HG02678 (cell line): ENCODE measurements at regions not wholly inside any gene's neighbourhood (a gene's known extent, or its start where the extent isn't known, plus 50 kb on each side); places are given as distances from the start of the nearest gene placed in this dataset.
"Not testable (repeated sequence)": the region's sequence is repeated elsewhere in the genome, so short reads cannot be mapped to it uniquely, and the experiment has no call there.

Experiments
- ATAC-seq: cut with Tn5 transposase; IDR thresholded peaks from one replicate; pipeline ENCODE4 v1.9.1; 2021; ENCODE audit warnings: mild to moderate bottlenecking, moderate library complexity; ENCODE audit not compliant: unreplicated experiment

DNA sequence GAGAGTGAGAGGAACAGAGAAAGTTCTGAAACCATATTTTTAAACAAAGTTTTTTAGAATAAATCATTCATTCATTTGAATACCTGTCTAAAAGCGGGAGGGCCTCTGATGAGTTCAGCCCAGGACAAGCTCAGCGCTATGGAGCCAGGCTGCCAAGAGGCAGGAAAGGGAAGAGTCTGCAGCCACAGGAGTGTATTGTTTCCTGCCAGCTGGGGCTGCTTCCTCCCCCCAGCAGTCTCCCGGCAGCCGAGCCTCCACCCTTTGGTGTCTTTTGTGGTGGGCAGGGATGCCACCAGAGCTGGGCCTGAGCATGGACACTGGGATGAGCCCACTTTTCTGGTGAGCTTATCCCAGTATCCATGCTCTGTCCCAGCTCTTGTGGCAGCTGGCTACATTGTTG, 199.5 kb upstream of the TPRG1 start:
- ATAC-seq: no peak

DNA sequence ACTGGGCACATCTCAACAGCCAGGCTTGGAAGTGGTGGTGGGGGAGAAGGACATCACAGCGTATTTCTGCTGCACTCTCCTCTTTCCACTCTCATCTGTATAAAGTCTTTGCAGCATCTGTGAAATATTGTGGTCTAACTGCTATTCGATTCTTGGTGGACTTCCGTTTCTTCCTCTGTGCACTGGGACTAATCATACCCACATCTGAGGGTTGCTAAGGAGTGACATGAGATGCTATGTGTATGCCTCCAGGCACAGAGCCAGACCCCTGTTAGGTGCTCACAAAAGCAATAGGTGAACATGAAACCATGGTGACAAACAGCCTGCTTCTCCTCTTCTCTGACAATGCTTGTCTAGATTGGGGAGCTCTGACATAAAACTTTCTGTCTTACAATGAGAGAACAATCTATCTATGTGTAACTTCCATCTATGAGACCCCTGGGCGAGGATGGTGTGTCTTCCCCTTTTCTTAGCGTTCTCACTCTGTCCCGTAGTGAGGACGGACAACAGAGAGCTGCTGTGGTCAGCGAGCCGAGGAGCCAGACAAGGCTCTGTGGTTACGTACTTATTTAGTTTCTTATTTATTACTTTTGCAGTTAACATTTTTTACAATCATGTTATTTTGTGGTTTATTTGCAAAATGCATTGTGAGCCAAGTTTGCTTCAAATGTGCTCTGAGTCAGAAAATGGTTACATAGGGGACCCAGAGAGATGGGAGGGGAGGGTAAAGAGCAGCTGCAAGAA, 196.7 kb upstream of the TPRG1 start:
- no peak for ATAC-seq

DNA sequence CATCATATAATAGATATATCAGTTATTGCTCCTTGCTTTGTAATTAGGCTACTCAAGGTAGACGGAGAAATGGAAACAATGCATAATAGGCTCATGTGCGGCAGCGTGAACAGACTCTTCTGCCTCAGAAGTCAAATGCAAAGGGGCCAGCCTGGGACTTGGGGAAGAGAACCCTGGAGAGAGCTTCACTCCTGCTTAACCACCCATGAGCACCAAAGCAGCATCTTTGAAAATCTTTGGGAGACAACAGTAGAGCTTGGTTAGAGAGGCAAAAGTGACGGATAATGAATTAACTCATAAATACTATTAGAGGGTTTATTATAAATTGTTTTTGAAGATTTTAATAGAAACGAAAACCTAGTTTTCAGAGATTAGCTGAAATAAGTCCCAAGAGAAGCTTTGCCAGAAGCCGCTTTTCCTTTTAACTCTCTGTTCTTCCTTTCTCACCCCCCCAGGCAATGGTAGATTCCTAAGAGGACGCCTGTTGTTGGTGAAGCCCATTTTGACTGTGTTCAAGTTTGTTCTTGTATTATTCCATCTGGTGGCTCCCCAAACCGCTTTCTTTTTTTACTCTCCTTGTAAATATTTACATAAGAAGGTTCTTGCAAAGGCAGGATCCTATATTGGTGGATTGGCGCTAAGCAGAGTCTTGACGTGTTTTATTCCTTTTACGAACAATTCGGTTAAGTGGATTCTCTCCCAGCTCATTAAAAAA, 196.0 kb upstream of the TPRG1 start:
- ATAC-seq: no peak

DNA sequence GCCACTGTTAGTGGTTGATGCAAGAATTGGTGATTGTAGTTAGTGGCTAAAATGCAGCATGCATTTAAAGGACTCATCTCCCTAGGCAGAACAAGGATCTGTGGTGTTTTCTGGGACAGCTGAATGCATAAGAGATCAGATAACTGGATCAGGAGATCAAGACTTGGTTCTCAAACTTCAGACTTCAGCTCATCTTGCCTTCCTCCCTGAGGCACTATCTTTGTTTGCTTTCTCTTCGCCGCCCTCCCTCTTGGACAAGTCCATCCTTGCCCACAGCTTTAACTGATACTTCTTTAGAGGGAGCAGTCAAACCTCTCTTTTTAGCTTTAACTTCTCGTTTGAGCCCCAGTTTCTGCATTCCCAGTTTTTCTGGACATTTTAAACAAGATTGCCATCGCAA, 195.4 kb upstream of the TPRG1 start:
- ATAC-seq: no peak

DNA sequence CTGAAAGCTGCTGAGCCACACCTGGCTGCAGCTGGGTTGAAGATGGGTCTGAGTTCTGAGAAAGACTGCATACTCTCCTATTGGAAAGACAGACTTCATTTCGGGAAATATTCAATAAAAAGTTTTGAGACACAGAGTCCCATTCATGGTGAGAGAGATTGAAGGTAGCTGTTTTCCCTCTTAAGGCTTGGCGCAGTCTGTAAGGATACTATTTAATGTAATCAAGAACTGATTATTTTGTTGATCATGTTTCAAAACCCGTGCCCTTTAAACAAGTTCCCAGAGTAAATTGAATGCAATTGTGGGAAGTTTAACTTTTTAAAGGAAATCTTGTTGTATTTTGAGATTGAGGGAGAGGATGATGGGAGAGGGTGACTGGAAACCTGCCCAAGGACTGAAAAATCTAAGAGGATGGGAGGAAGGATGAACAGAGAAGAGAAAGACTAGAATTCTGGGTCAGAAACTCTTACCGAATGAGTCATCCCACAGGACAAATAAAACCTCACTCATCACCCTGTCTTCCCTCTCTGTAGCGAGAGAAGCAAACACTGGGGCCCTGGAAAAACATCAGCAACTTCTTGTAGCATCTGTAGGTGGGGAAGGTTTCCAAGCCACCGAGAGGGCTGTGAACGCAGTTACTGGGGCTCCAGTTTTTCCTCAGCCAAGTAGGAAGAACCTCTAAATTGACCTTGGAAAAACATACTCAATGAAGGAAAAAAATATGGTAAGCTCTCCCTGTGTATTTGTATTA, 193.2 kb upstream of the TPRG1 start:
- ATAC-seq: no peak

DNA sequence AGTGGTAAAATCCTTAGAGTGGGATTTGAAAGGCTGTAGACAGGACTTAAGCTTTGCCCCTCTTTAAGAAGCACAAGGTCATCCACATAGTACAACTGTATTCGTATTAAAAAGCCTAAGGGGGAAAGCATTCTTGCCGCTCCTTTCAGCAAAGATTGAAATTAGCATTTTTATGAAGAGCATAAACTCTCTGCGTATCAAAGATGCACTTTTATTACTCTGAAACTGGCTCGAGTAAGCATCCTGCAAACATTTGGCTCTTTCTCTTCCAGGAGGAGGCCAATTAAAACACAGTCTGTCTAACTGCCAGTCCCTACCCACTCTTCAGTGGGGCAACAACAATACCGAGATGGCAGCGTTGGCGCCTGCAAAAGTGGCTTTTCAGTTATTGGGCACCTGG, 192.5 kb upstream of the TPRG1 start:
- ATAC-seq: no peak

DNA sequence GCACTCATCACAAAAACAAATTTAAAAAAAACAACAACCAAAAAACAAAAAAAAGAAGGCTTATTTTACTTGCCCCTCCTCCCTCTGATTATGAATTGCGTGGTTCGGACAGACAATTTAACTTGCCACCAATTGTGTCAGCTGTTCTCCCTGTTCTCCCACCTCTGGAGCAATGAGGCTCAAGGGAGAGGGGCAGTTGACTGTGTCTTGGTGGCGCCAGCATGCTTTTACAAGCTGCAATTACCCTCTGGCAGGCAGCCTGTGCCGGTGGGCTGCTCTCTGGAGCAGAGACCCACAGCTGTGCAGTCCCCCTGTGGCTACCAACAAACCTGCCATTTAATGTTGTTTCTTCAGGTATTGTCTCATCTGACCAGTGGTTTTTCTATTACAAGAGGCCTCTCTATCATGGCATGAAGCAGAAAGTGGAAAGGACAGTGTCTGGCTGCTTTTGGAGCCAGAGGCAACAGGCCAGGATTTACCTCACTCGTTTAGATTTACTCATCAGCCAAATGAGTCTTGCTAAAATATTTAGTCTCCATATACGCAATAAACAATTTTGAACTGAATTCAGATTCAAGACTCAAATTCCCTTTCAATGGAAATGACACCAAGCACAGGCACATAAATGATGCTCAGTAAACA, 192.0 kb upstream of the TPRG1 start:
- no peak for ATAC-seq

DNA sequence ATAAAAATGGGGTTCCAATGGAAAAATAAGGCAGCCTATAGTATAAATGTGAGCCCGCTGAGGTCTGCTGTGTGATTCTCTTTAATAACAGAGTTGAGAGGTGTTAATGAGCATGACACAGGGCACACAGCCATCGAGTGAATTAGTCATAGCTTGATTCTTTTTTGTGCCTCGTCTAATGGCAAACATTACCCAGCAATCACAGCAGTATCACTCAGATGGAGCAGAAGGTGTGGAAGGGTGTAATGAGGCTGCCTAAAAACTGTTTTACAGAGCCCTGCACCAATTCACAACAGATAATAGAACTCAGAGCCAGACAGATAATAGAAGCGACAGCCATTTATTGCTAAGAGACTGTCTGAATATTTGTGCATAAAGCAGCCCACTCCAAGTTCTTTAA, 178.6 kb upstream of the TPRG1 start:
- no peak for ATAC-seq

DNA sequence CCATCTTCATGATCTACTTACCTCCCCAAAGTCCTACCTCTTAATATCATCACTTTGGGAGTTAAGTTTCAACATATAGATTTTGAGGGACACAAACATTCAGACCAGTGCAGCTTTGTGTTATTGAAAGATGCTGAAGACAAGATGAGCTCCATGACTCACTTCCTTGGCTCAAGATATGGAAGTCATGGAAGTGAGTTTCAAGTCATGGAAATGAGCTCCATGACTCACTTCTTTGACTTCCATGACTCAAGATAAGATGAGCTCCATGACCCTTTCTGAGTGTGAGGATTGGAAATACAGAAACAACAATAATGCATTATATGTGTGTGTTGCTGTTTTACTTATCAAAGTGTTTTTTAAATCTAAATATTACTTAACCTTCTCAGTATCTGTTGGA, 170.2 kb upstream of the TPRG1 start:
- ATAC-seq: no peak

DNA sequence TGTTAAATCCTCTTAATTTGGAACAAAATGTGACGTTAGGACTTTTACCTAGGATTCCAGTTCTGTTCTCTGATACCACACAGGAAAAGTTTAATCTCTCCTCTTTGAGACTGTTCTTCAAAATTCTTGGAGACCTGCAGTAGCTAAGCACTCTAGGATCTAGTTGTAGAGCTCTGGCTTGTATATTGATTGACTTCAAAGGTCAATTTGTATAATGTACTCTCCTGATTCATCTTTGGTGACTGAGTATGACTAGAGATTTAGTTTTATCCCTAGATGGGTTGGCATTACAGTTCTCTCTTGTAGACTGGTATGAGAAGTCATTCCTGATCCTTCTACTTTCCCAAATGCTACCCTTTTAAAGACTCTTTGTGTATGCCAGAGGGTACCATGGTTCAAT, 168.4 kb upstream of the TPRG1 start:
- ATAC-seq: no peak

DNA sequence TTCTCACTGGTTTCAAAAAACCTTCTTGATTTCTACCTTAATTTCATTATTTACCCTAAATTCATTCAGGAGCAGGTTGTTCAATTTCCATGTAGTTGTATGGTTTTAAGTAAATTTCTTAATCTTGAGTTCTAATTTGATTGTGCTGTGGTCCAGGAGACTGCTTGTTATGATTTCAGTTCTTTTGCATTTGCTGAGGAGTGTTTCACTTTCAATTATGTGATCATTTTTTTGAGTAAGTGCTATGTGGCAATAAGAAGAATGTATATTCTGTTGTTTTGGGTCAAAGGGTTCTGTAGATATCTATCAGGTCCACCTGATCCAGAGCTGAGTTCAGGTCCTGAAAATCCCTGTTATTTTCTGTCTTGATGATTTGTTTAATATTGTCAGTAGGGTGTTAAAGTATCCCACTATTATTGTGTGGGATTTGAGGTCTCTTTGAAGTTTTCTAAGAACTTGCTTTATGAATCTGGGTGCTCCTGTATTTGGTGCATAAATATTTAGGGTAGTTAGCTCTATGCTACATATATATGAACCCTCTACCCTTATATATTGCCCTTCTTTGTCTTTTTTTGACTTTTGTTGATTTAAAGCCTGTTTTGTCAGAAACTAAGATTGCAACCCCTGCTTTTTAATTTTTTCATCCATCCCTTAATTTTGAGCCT, 158.4 kb upstream of the TPRG1 start:
- no peak for ATAC-seq

DNA sequence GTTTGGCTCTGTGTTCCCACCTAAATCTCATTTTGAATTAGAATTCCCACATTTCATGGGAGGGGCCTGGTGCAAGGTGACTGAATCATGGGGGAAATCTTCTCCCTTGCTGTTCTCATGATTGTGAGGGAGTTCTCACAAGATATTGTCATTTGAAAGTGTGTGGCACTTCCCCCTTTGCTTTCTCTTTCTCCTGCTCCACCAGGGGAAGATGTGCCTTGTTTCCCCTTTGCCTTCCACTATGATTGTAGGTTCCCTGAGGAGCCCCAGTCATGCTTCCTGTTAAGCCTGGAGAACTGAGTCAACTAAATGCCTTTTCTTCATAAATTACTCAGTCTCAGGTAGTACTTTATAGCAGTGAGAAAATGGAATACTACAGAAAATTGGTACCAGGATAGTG, 157.2 kb upstream of the TPRG1 start:
- ATAC-seq: no peak

DNA sequence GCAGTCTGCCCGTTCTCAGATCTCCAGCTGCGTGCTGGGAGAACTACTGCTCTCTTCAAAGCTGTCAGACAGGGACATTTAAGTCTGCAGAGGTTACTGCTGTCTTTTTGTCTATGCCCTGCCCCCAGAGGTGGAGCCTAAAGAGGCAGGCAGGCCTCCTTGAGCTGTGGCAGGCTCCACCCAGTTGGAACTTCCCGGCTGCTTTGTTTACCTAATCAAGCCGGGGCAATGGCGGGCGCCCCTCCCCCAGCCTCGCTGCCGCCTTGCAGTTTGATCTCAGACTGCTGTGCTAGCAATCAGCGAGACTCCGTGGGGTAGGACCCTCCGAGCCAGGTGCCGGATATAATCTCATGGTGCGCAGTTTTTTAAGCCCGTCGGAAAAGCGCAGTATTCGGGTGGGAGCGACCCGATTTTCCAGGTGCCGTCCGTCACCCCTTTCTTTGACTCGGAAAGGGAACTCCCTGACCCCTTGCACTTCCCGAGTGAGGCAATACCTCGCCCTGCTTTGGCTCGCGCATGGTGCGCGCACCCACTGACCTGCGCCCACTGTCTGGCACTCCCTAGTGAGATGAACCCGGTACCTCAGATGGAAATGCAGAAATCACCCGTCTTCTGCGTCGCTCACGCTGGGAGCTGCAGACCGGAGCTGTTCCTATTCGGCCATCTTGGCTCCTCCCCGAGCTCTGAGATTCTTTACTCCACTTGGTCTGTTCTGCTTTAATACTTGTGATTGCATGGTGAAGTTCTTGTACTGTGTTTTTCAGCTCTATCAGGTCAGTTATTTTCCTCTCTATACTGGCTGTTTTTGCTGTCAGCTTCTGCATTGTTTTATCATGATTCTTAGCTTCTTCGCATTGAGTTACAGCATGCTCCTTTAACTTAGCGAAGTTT, 148.9 kb upstream of the TPRG1 start:
- not testable (repeated sequence) for ATAC-seq

DNA sequence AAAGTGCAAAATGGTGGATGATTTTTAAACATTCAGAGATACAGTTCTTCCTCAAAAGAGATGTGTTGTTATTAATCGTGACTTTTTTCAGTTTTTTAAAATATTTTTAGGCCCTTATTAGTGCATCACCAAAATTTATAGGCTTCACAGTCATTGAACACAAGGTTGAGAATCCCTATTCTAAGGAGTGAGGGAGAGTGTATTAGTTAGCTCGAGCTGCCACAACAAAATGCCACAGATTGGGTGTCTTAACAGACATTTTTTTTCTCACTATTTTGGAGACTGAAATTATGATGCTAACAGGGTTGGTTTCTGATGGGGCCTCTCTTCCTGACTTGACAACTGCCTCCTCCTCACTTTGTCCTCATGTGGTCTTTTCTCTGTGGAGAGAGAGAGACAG, 145.9 kb upstream of the TPRG1 start:
- no peak for ATAC-seq

DNA sequence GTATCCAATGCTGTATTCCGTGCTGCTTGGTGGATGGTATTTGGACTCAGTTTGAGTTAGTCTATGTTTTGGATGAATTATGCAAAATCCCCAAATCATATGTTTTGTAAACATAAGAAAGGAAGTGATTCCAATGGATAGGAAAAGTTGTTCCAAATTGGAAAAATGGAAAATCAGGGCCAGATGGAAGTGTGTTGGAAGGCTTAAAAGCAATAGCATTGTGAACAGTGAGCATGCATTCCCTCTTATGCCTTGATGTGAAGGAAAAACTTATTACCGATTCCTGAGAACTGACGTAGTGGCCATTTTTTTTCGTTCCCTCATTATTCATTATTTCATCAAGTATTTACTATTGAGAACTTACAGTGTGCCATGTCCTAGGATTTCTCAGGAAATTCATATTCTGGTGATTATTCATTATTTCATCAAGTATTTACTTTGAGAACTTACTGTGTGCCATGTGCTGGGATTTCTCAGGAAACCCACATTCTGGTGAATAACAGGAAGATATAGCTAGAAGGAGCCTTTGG, 144.1 kb upstream of the TPRG1 start:
- ATAC-seq: no peak

DNA sequence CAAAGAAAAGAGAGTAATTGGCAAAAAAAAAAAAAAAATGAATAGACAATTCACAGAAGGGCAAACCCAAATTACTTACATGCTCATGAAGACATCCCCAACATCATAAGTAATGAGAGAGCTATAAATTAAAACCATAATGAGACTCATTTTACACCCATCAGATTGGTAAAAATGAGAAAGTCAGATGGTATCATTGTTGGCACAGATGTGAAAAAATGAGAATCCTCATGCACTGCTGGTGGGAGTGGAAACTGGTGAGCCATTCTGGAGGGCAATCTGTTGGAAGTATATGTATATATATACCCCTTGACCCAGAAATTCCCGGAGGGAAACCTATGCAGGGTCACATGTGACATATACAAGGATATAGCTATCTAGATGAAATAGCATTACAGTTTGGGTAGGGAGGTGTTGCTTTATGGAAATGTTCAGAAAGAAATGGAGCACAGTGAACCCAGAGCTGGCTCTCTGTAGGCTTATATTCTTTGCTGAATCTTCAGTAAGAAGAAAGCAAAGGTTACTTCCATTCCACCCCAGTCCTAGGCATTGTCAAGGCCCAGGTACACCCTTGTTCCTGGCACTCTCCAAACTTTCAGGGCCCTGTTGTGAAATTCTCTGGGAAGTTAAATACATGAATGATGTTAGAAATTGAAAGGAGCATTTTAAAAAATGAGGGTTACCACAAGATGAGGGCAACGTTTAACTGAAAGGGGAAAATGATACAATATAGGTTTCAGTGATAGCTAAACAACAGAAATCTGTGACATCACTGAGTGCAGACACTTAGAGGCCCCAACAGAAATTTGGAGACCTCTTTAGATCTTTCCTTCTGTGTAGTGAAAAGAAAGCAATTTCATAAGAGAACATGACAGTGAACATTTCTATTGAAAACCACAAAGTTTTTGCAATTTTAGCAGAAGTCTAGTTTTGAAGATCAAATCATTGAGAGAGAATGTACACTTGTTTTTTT, 132.7 kb upstream of the TPRG1 start:
- no peak for ATAC-seq

DNA sequence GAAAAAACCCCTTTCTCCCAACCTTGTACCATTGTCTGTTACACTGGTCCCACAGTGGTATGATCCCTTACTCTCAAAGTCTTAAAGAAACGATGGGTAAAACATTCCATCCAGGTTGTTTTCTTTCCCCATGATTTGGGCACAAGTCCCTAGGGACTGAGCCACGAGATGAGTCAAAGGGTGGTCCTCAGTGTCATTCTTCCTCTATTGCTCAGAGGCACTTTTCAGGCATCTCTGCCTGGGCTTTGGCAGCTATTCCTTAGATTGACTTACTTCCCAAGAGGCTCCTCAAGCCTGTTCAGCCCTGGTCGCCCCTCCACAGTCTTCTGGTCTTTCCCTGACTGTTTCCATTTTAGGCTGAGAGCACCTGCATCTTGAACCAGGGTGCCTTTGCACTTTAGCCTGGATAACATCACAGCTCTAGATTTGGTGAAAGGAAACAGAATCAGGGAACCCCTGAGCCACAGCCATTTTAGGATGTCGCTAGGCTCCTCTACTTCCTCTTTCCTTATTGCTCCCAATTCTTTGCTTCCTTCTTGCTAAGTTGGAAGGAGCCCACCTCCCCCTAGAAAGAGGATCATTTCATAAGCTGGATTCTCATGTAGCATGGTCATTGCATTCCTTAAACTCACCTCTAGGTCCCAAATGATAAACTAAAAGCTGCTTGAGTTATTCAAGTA, 131.0 kb upstream of the TPRG1 start:
- no peak for ATAC-seq

DNA sequence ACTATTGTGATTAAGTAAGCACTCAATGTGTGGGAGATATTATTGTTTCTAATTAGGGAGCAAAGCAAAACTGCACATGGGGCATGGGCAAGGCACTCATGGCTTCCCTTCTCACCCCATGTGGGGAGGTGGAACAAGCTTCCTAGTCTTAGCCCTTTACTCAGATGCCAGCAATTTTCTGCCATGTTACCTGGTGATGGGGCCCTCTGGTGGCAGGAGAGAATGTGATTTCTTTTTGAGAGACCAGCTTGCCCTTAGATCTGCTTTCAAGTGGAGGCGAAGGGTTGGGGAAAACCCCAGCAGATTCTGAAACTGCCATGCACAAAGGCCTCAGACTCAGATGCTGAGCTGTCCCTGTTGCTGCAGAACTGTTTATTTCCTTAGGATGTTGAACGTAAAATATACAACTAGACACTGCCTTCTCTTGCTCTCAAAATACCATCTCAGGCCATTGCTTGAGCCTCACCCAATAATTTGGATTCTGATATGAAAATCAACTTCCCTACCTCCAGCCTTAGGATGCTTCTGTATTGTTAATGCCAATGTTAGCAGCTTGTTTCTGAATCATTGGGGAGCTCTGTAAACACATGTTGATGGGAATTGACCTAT, 130.2 kb upstream of the TPRG1 start:
- peak; percentile 98 for ATAC-seq
